ENCODE measurements at regions not wholly inside any gene's neighbourhood (a gene's known extent, or its start where the extent isn't known, plus 50 kb on each side); places are given as distances from the start of the nearest gene placed in this dataset.

GRCh38 chr11:11789735-11790369, 51.9 kb upstream of the USP47 start:
- FAIRE-seq: no peak

- FAIRE-seq: no peak
Measured at GRCh38 chr11:11788063-11788710, 53.6 kb upstream of the USP47 start.

GRCh38 chr11:11787305-11788062, 54.3 kb upstream of the USP47 start:
- FAIRE-seq: peak; percentile 98

GRCh38 chr11:11786771-11787170, 55.0 kb upstream of the USP47 start:
- FAIRE-seq: no peak

GRCh38 chr11:11786234-11786633, 55.5 kb upstream of the USP47 start:
- FAIRE-seq: no peak

GRCh38 chr11:11782532-11783110, 59.2 kb upstream of the USP47 start:
- no peak for FAIRE-seq

- no peak for FAIRE-seq
Measured at GRCh38 chr11:11780858-11781257, 60.9 kb upstream of the USP47 start.

GRCh38 chr11:11779975-11780374, 61.8 kb upstream of the USP47 start:
- no peak for FAIRE-seq

GRCh38 chr11:11777897-11778296, 63.9 kb upstream of the USP47 start:
- FAIRE-seq: no peak

GRCh38 chr11:11776714-11777113, 65.1 kb upstream of the USP47 start:
- no peak for FAIRE-seq

- no peak for FAIRE-seq
Measured at GRCh38 chr11:11774928-11775327, 66.8 kb upstream of the USP47 start.

GRCh38 chr11:11772865-11773515, 68.8 kb upstream of the USP47 start:
- FAIRE-seq: no peak

- no peak for FAIRE-seq
Measured at GRCh38 chr11:11770921-11771486, 70.8 kb upstream of the USP47 start.

GRCh38 chr11:11770296-11770695, 71.5 kb upstream of the USP47 start:
- FAIRE-seq: no peak

- no peak for FAIRE-seq
Measured at GRCh38 chr11:11769782-11770181, 72.0 kb upstream of the USP47 start.

GRCh38 chr11:11769362-11769761, 72.4 kb upstream of the USP47 start:
- FAIRE-seq: no peak

- FAIRE-seq: no peak
Measured at GRCh38 chr11:11764423-11764803, 77.4 kb upstream of the USP47 start.

GRCh38 chr11:11763796-11764422, 77.9 kb upstream of the USP47 start:
- no peak for FAIRE-seq

- no peak for FAIRE-seq
Measured at GRCh38 chr11:11760838-11761237, 80.9 kb upstream of the USP47 start.

GRCh38 chr11:11758603-11759196, 83.1 kb upstream of the USP47 start:
- FAIRE-seq: no peak

- no peak for FAIRE-seq
Measured at GRCh38 chr11:11757909-11758308, 83.9 kb upstream of the USP47 start.

GRCh38 chr11:11756718-11757117, 85.1 kb upstream of the USP47 start:
- no peak for FAIRE-seq
